HCT116 (cell line): ENCODE measurements at regions not wholly inside any gene's neighbourhood (a gene's known extent, or its start where the extent isn't known, plus 50 kb on each side); places are given as distances from the start of the nearest gene placed in this dataset.

Experiments
- ATAC-seq: fragments of 200-7000 bp; cut with Tn5 transposase; 2 replicates; pipeline ENCODE4 v1.9.1; 2020; ENCODE audit warnings: mild to moderate bottlenecking, moderate library complexity
- BruUV-seq: library from RNA; stranded (reverse); fragments of 400-500 nt; replicated peaks from 2 replicates; lab custom pipeline; 2021; lab: Mats Ljungman, UMichigan
- CTCF ChIA-PET: fragments of 300-600 bp; sonication (Branson Sonifier 250); formaldehyde crosslinking; loops from one replicate; lab custom pipeline; 2021; ENCODE audit warnings: antibody characterized with exemption; lab: Charles Lee
- POLR2A ChIA-PET: fragments of 300-600, 350-600 bp; sonication (Branson Sonifier 250); formaldehyde crosslinking; loops from one replicate; lab custom pipeline; 2021; ENCODE audit warnings: antibody characterized with exemption; lab: Charles Lee
- RAD21 ChIA-PET, 2 experiments: fragments of 300-600 bp; sonication (Branson Sonifier 250); formaldehyde crosslinking; loops; one replicate each; lab custom pipeline; 2023; ENCODE audit warnings: low total read pairs in 2 of 2; ENCODE audit not compliant: uncharacterized antibody in 2 of 2, unreplicated experiment in 2 of 2, low non-redundant PET in 1 of 2; lab: Charles Lee
- DNase-seq: peaks from one replicate; pipeline ENCODE4 v3.0.0-alpha.2; 2010; ENCODE audit warnings: low read depth, low spot score
- H2AFZ ChIP-seq: fragments of 200-600 bp; shearing (Covaris generic), sonication (generic); 2 replicates; pipeline ENCODE4 v1.6.1; 2017; ENCODE audit warnings: low read depth, mixed run types, mixed read lengths, antibody characterized with exemption, low read length; ENCODE audit not compliant: poor library complexity, severe bottlenecking
- H3K27ac ChIP-seq: 2 replicates; pipeline ENCODE4 v1.5.1; 2012; ENCODE audit warnings: low read depth, low read length
- H3K27me3 ChIP-seq: fragments of 200-600 bp; sonication (generic); 2 replicates; pipeline ENCODE4 v1.6.1; 2016; ENCODE audit warnings: mixed run types, low read length, mixed read lengths; ENCODE audit not compliant: insufficient read depth
- H3K36me3 ChIP-seq, 2 experiments: fragments of 200-500 bp in 1 of 2; fragments of 200-600 bp in 1 of 2; sonication (Bioruptor generic) in 1 of 2; sonication (generic) in 1 of 2; 2 replicates each; pipeline versions ENCODE4 v1.5.1 to v1.6.1; 2014 to 2016; ENCODE audit warnings: low read length in 2 of 2, inconsistent platforms in 1 of 2, mixed read lengths in 1 of 2, mixed run types in 1 of 2; ENCODE audit not compliant: insufficient read depth in 2 of 2, control insufficient read depth in 1 of 2
- H3K4me1 ChIP-seq, 2 experiments: fragments of 200-600 bp in 1 of 2; sonication (generic) in 1 of 2; 2 replicates each; pipeline versions ENCODE4 v1.5.1 to v1.6.1; 2012 to 2017; ENCODE audit warnings: low read length in 2 of 2, inconsistent platforms in 1 of 2, mild to moderate bottlenecking in 1 of 2, mixed read lengths in 1 of 2, mixed run types in 1 of 2, moderate library complexity in 1 of 2; ENCODE audit not compliant: insufficient read depth in 2 of 2, control insufficient read depth in 1 of 2
- H3K4me2 ChIP-seq: fragments of 200-600 bp; sonication (generic); 2 replicates; pipeline ENCODE4 v1.6.1; 2017; ENCODE audit warnings: mixed run types, low read length, mixed read lengths
- H3K4me3 ChIP-seq, 2 experiments: fragments of 200-600 bp in 1 of 2; sonication (generic) in 1 of 2; replicated peaks in 1 of 2; 2 replicates each; pipeline ENCODE4 v1.5.1; 2011 to 2016; ENCODE audit warnings: low read length in 2 of 2, control low read depth in 1 of 2, low read depth in 1 of 2, mild to moderate bottlenecking in 1 of 2, mixed read lengths in 1 of 2, mixed run types in 1 of 2
- H3K79me2 ChIP-seq: fragments of 200-600 bp; sonication (generic); 2 replicates; pipeline ENCODE4 v1.6.1; 2017; ENCODE audit warnings: mild to moderate bottlenecking, mixed run types, low read length, moderate library complexity, mixed read lengths; ENCODE audit not compliant: insufficient read depth
- H3K9ac ChIP-seq: fragments of 200-600 bp; sonication (generic); 2 replicates; pipeline ENCODE4 v1.6.1; 2016; ENCODE audit warnings: low read length, mixed read lengths
- H3K9me2 ChIP-seq: fragments of 200-600 bp; sonication (generic), shearing (Covaris generic); 2 replicates; pipeline ENCODE4 v1.6.1; 2017; ENCODE audit warnings: mixed run types, mild to moderate bottlenecking, moderate library complexity; ENCODE audit not compliant: insufficient read depth
- H3K9me3 ChIP-seq, 2 experiments: fragments of 200-500 bp in 1 of 2; fragments of 200-600 bp in 1 of 2; sonication (Bioruptor generic) in 1 of 2; sonication (generic) in 1 of 2; 2 replicates each; pipeline ENCODE4 v1.6.1; 2014 to 2017; ENCODE audit warnings: low read length in 2 of 2, mixed read lengths in 2 of 2, inconsistent platforms in 1 of 2, low read depth in 1 of 2, mild to moderate bottlenecking in 1 of 2, mixed run types in 1 of 2, moderate library complexity in 1 of 2; ENCODE audit not compliant: control insufficient read depth in 1 of 2, insufficient read depth in 1 of 2
- H4K20me1 ChIP-seq: fragments of 200-600 bp; sonication (generic), shearing (Covaris generic); 2 replicates; pipeline ENCODE4 v1.6.1; 2017; ENCODE audit warnings: mixed run types, mild to moderate bottlenecking, moderate library complexity; ENCODE audit not compliant: insufficient read depth
- ATF3 ChIP-seq: IDR thresholded peaks from 2 replicates; pipeline ENCODE4 v1.6.1; 2012
- FOSL1 ChIP-seq: IDR thresholded peaks from 2 replicates; pipeline ENCODE4 v1.6.1; 2012; ENCODE audit warnings: low read depth
- JUND ChIP-seq: IDR thresholded peaks from 2 replicates; pipeline ENCODE4 v1.6.1; 2012
- MAX ChIP-seq: IDR thresholded peaks from 2 replicates; pipeline ENCODE4 v1.6.1; 2012
- RAD21 ChIP-seq: IDR thresholded peaks from 2 replicates; pipeline ENCODE4 v1.6.1; 2012; ENCODE audit warnings: low read depth, mild to moderate bottlenecking
- SIN3A ChIP-seq: IDR thresholded peaks from 2 replicates; pipeline ENCODE4 v1.6.1; 2012; ENCODE audit warnings: low read depth
- SP1 ChIP-seq: IDR thresholded peaks from 2 replicates; pipeline ENCODE4 v1.6.1; 2012; ENCODE audit warnings: low read depth
- TCF7L2 ChIP-seq: IDR thresholded peaks from 2 replicates; pipeline ENCODE4 v1.7.0; 2011; ENCODE audit warnings: borderline replicate concordance, inconsistent platforms; ENCODE audit not compliant: insufficient read depth, insufficient read length; ENCODE audit errors: extremely low read depth
- YY1 ChIP-seq: IDR thresholded peaks from 2 replicates; pipeline ENCODE4 v1.6.1; 2011; ENCODE audit warnings: low read length, low read depth, moderate library complexity, mild to moderate bottlenecking; ENCODE audit not compliant: insufficient replicate concordance; ENCODE audit errors: extremely low read depth
- ZBTB33 ChIP-seq: IDR thresholded peaks from 2 replicates; pipeline ENCODE4 v1.6.1; 2011; ENCODE audit warnings: mild to moderate bottlenecking, low read length, moderate library complexity; ENCODE audit not compliant: insufficient replicate concordance; ENCODE audit errors: extremely low read depth
- ZFX ChIP-seq: fragments of 450-650 bp; IDR thresholded peaks from 2 replicates; pipeline ENCODE4 v1.6.1; 2017
- intact Hi-C: fragments of 100-400 bp; cut with micrococcal nuclease; formaldehyde crosslinking; loops from 2 replicates; pipeline ENCODE4 v1.10.0; 2022

- no peaks in the 10 kb centered on the region for H3K9me2 ChIP-seq
- no peaks in the 10 kb centered on the region for H3K79me2 ChIP-seq
- H2AFZ ChIP-seq, result no peak overlapping the region
- H3K4me1 ChIP-seq, result peaks cover 0 to 7% of the 10 kb centered on the region in 2 experiments; a peak in 1 of 4 replicates
- no TSS peak for BruUV-seq
- H3K9me3 ChIP-seq, result peaks cover 7 to 10% of the 10 kb centered on the region in 2 experiments; a peak in 2 of 4 replicates
- ATAC-seq, result no peak
- no peaks in the 10 kb centered on the region for H3K27me3 ChIP-seq
- no peak for TF ChIP-seq ATF3
- TF ChIP-seq, all 23 proteins: peak for 0
- no peaks in the 10 kb centered on the region for H3K36me3 ChIP-seq
- POLR2A ChIA-PET, result interaction anchor here (2.9 kb wide), 1 partner anchor 313 kb away, joined by 15 read pairs; no protein-coding TSS in a partner anchor
- no peak overlapping the region for H3K4me3 ChIP-seq
- H3K9ac ChIP-seq, result no peak overlapping the region
- CTCF ChIA-PET, result interaction anchor here (0.9 to 7.0 kb wide), 9 partner anchors 12 to 510 kb away, joined by 4 to 106 read pairs (median 9); partner anchors contain the start of gene BCAS4
- no peak for DNase-seq
- no peaks in the 10 kb centered on the region for H4K20me1 ChIP-seq
- no peak overlapping the region for H3K27ac ChIP-seq
- RAD21 ChIA-PET, result interaction anchor here (0.6 to 2.2 kb wide), 7 partner anchors 85 to 318 kb away, joined by 3 to 15 read pairs (median 5); no protein-coding TSS in a partner anchor
- H3K4me2 ChIP-seq, result no peak overlapping the region
- intact Hi-C loops, result loop anchor here (1.0 to 5.0 kb wide), 5 partner anchors 85 to 513 kb away; no protein-coding TSS in a partner anchor
Measured at GRCh38 chr20:51305316-51306052, 237.0 kb downstream of the NFATC2 start.

- H3K4me3 ChIP-seq, result no peak overlapping the region
- ChIA-PET POLR2A (no interaction called here), CTCF (interaction anchor here (1.3 kb wide), 1 partner anchor 317 kb away, joined by 6 read pairs; no protein-coding TSS in a partner anchor), RAD21 (no interaction called here)
- H3K27me3 ChIP-seq, result no peaks in the 10 kb centered on the region
- intact Hi-C loops, result no loop called here
- no peaks in the 10 kb centered on the region for H3K9me2 ChIP-seq
- DNase-seq, result no peak
- no peaks in the 10 kb centered on the region for H3K79me2 ChIP-seq
- H3K4me1 ChIP-seq, result peaks cover 0 to 7% of the 10 kb centered on the region in 2 experiments; a peak in 1 of 4 replicates
- ATAC-seq, result no peak
- no peaks in the 10 kb centered on the region for H3K36me3 ChIP-seq
- BruUV-seq, result no TSS peak
- no peak overlapping the region for H2AFZ ChIP-seq
- H3K9me3 ChIP-seq, result peaks cover 7 to 10% of the 10 kb centered on the region in 2 experiments; a peak in 2 of 4 replicates
- no peak overlapping the region for H3K9ac ChIP-seq
- H3K27ac ChIP-seq, result no peak overlapping the region
- no peak overlapping the region for H3K4me2 ChIP-seq
- H4K20me1 ChIP-seq, result no peaks in the 10 kb centered on the region
- TF ChIP-seq JUND (no peak), RAD21 (no peak), ZBTB33 (no peak), MAX (no peak), TCF7L2 (no peak), SIN3A (no peak), FOSL1 (no peak), SP1 (no peak), ZFX (no peak), YY1 (no peak)
Measured at GRCh38 chr20:51303731-51304670, 238.5 kb downstream of the NFATC2 start.
